Lung (tissue), 11 donors: ENCODE measurements at regions not wholly inside any gene's neighbourhood (a gene's known extent, or its start where the extent isn't known, plus 50 kb on each side); places are given as distances from the start of the nearest gene placed in this dataset.

ENCODE experiments used
- ATAC-seq: fragments of 200-7000 bp; cut with Tn5 transposase; one replicate; pipeline ENCODE4 v1.9.1; 2020; ENCODE audit warnings: moderate number of reproducible peaks; ENCODE audit not compliant: insufficient read depth, low FRiP score
- DNase-seq, 3 donors: peaks; one replicate each; pipeline ENCODE4 v3.0.0-alpha.2; 2013 to 2017
- H3K27ac ChIP-seq, 2 donors: one replicate each; pipeline ENCODE4 v1.5.1; 2013; ENCODE audit warnings: mild to moderate bottlenecking in 2 of 2, moderate library complexity in 2 of 2, control low read depth in 1 of 2, inconsistent platforms in 1 of 2, low read depth in 1 of 2, low read length in 1 of 2
- H3K27me3 ChIP-seq, 3 donors: one replicate each; pipeline ENCODE4 v1.5.1; 2013; ENCODE audit warnings: low read length in 2 of 3; ENCODE audit not compliant: control insufficient read depth in 3 of 3, insufficient read depth in 3 of 3
- H3K36me3 ChIP-seq, 4 donors: one replicate each; pipeline ENCODE4 v1.5.1; 2013; ENCODE audit warnings: low read length in 4 of 4, mild to moderate bottlenecking in 1 of 4, moderate library complexity in 1 of 4; ENCODE audit not compliant: control insufficient read depth in 4 of 4, insufficient read depth in 4 of 4
- H3K4me1 ChIP-seq, 5 donors: one replicate each; pipeline ENCODE4 v1.5.1; 2013; ENCODE audit warnings: low read length in 5 of 5, mild to moderate bottlenecking in 2 of 5, moderate library complexity in 1 of 5; ENCODE audit not compliant: control insufficient read depth in 5 of 5, insufficient read depth in 5 of 5
- H3K4me3 ChIP-seq: one replicate; pipeline ENCODE4 v1.5.1; 2013; ENCODE audit warnings: mild to moderate bottlenecking, control low read depth, moderate library complexity
- H3K9ac ChIP-seq, 2 donors: one replicate each; pipeline ENCODE4 v1.5.1; 2013; ENCODE audit warnings: low read length in 2 of 2, control low read depth in 1 of 2; ENCODE audit not compliant: insufficient read depth in 1 of 2
- H3K9me3 ChIP-seq, 4 donors: one replicate each; pipeline ENCODE4 v1.5.1; 2013; ENCODE audit warnings: low read length in 3 of 4, mild to moderate bottlenecking in 1 of 4, moderate library complexity in 1 of 4; ENCODE audit not compliant: control insufficient read depth in 4 of 4, insufficient read depth in 3 of 4
- CTCF ChIP-seq: IDR thresholded peaks from 2 replicates; pipeline ENCODE4 v1.5.1; 2012; ENCODE audit warnings: mild to moderate bottlenecking; ENCODE audit errors: control extremely low read depth, extremely low read depth
- WGBS, 2 donors: extraction: QIAGEN DNeasy Blood & Tissue Kit; methylation state at CpG; one replicate each; pipeline ENCODE4 v1.1.7; 2013; 5-methylcytosine and 5-hydroxymethylcytosine counted together
- donor health status: control.
- donor health status: control.
- donor health status: Bipolar disorder and iron deficiency.
- donor health status: healthy.
- donor health status: DM: yes; HTN: yes; CAD: no.

GRCh38 chr4:35493977-35494376 is 750.3 kb downstream of the ARAP2 start:
- no peak overlapping the region for H3K4me3 ChIP-seq
- ATAC-seq (no peak), DNase-seq (no peak)
- no peaks in the 10 kb centered on the region for H3K4me1 ChIP-seq
- no peaks in the 10 kb centered on the region for H3K36me3 ChIP-seq
- H3K27ac ChIP-seq, result no peak overlapping the region
- H3K9ac ChIP-seq, result no peak overlapping the region
- no peak for TF ChIP-seq CTCF
- peaks cover 0 to 5% (median 0%) of the 10 kb centered on the region in 4 donors for H3K9me3 ChIP-seq
- WGBS, 2 donors, result 53 to 91% methylated on average over 4 of the region's 4 CpGs
- H3K27me3 ChIP-seq, result no peaks in the 10 kb centered on the region

- WGBS, 2 donors, result 92 to 95% methylated on average over 5 of the region's 5 CpGs
- TF ChIP-seq CTCF, result no peak
- DNase-seq (no peak), ATAC-seq (no peak)
- no peak overlapping the region for H3K9ac ChIP-seq
- H3K4me3 ChIP-seq, result no peak overlapping the region
- no peaks in the 10 kb centered on the region for H3K36me3 ChIP-seq
- H3K4me1 ChIP-seq, result no peaks in the 10 kb centered on the region
- H3K9me3 ChIP-seq, result peaks cover 0 to 5% (median 0%) of the 10 kb centered on the region in 4 donors
- no peaks in the 10 kb centered on the region for H3K27me3 ChIP-seq
- H3K27ac ChIP-seq, result no peak overlapping the region
Measured at GRCh38 chr4:35494955-35495354, 749.4 kb downstream of the ARAP2 start.

- no peak overlapping the region for H3K9ac ChIP-seq
- 62 to 65% methylated on average over 2 of the region's 2 CpGs for WGBS, 2 donors
- ATAC-seq, result no peak
- no peak for TF ChIP-seq CTCF
- H3K4me1 ChIP-seq, result no peaks in the 10 kb centered on the region
- no peak overlapping the region for H3K4me3 ChIP-seq
- no peaks in the 10 kb centered on the region for H3K9me3 ChIP-seq
- no peak for DNase-seq
- no peaks in the 10 kb centered on the region for H3K36me3 ChIP-seq
- H3K27ac ChIP-seq, result no peak overlapping the region
- H3K27me3 ChIP-seq, result no peaks in the 10 kb centered on the region
Measured at GRCh38 chr4:35500812-35501211, 743.5 kb downstream of the ARAP2 start.

GRCh38 chr4:35503435-35503834 is 740.9 kb downstream of the ARAP2 start:
- Histone ChIP-seq H3K4me1 (no peaks in the 10 kb centered on the region), H3K4me3 (no peak overlapping the region), H3K27me3 (no peaks in the 10 kb centered on the region), H3K36me3 (no peaks in the 10 kb centered on the region), H3K9ac (no peak overlapping the region), H3K9me3 (no peaks in the 10 kb centered on the region), H3K27ac (no peak overlapping the region)
- TF ChIP-seq CTCF, result no peak
- 61 to 65% methylated on average over 1 of the region's 1 CpG for WGBS, 2 donors
- ATAC-seq (no peak), DNase-seq (no peak)
